ENCODE measurements at regions not wholly inside any gene's neighbourhood (a gene's known extent, or its start where the extent isn't known, plus 50 kb on each side); places are given as distances from the start of the nearest gene placed in this dataset.
A peak's percentile ranks its signal among the peaks of the same experiment; 100 is the strongest.

DNA sequence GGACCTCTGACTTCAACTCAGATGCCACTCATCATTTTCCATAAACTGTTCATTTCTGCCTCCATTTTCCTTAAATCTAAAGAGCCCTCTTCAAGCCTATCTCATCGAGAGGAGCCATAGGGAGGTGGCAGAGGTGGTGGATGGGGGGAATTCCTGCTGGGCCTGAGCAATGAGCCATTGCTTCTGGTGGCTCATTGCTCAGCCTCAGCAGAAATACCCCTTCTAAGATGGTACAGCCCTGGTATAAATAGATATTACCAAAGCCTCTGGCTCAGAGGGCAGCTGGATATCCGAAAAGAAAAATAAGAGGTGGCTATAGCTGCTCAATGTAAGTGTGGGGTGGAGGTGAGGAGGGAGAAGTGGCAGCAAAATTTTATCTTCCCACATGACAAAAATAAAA, 313.5 kb downstream of the CAAP1 start:
- H3K23me2 ChIP-seq (ENCODE audit: low read depth, low read length) = no peaks in the 10 kb centered on the region
- no peaks in the 10 kb centered on the region for H3K9me3 ChIP-seq (ENCODE audit: insufficient read depth in 2 of 2, low read depth in 1 of 2, low read length in 1 of 2)
- H3K27ac ChIP-seq (ENCODE audit: low read depth, low read length) = no peak overlapping the region
- no peak overlapping the region for H2BK20ac ChIP-seq (ENCODE audit: low read length)
- no peak for FAIRE-seq
- H3K56ac ChIP-seq (replicated peaks; ENCODE audit: insufficient read length, low read depth, low read length) = no peak overlapping the region
- H4K5ac ChIP-seq (ENCODE audit: insufficient read length, low read depth, low read length) = no peak overlapping the region
- no peaks in the 10 kb centered on the region for H3K79me2 ChIP-seq (ENCODE audit: control insufficient read depth in 1 of 2, insufficient read depth in 2 of 2, low read length in 2 of 2)
- no peak overlapping the region for H3K14ac ChIP-seq (ENCODE audit: insufficient read length)
- no peak for DNase-seq (ENCODE audit: low read depth in 1 of 2, low spot score in 2 of 2)
- no peak overlapping the region for H3K4me3 ChIP-seq (ENCODE audit: extremely low read depth in 1 of 4, insufficient read depth in 2 of 4, low read depth in 3 of 4, low read length in 4 of 4)
- no peak overlapping the region for H2AK5ac ChIP-seq (ENCODE audit: low read depth, low read length)
- no peak overlapping the region for H2BK120ac ChIP-seq (replicated peaks; ENCODE audit: low read depth, low read length)
- no peak overlapping the region for H2AFZ ChIP-seq (ENCODE audit: low read length)
- no peaks in the 10 kb centered on the region for H3K36me3 ChIP-seq (ENCODE audit: control insufficient read depth in 2 of 4, insufficient read depth in 4 of 4, low read length in 3 of 4)
- no peaks in the 10 kb centered on the region for H4K20me1 ChIP-seq (replicated peaks in 1 of 2; ENCODE audit: control insufficient read depth in 1 of 2, insufficient read depth in 2 of 2, low read length in 2 of 2)
- ChIA-PET POLR2A (ENCODE audit: partially characterized antibody) (no interaction called here), CTCF (ENCODE audit: partially characterized antibody) (interaction anchor here (0.8 to 1.4 kb wide), 2 partner anchors 8 to 13 kb away, joined by 3 read pairs; no protein-coding TSS in a partner anchor)
- no peaks in the 10 kb centered on the region for H3K4me1 ChIP-seq (replicated peaks in 1 of 4; ENCODE audit: control insufficient read depth in 3 of 4, insufficient read depth in 4 of 4, low read length in 3 of 4)
- no peak overlapping the region for H3K18ac ChIP-seq (ENCODE audit: extremely low read depth, low read length)
- H2BK12ac ChIP-seq (ENCODE audit: low read depth, low read length) = no peak overlapping the region
- H3K27me3 ChIP-seq (replicated peaks in 1 of 4; ENCODE audit: control insufficient read depth in 3 of 4, extremely low read depth in 1 of 4, insufficient read depth in 3 of 4, low read length in 3 of 4) = no peaks in the 10 kb centered on the region
- WGBS, 2 experiments (ENCODE audit: extremely low coverage in 1 of 2, insufficient coverage in 1 of 2, insufficient read length in 1 of 2, insufficient replicate concordance in 2 of 2, low coverage in 1 of 2, low lambda C conversion rate in 2 of 2, missing lambda C conversion rate in 1 of 2) = 76% methylated on average over 2 of the region's 2 CpGs; no CpG with 5 or more reads in 1 of the 2 experiments
- H4K91ac ChIP-seq (replicated peaks; ENCODE audit: insufficient read length, low read length) = no peak overlapping the region
- no peak overlapping the region for H3K23ac ChIP-seq (ENCODE audit: insufficient read length)
- H2BK5ac ChIP-seq (ENCODE audit: low read depth, low read length) = no peak overlapping the region
- H3K79me1 ChIP-seq (ENCODE audit: low read depth, low read length) = no peaks in the 10 kb centered on the region
- H2BK15ac ChIP-seq (ENCODE audit: low read length) = no peak overlapping the region
- H3K4ac ChIP-seq (replicated peaks; ENCODE audit: insufficient read length, low read depth, low read length) = no peak overlapping the region
- H3K4me2 ChIP-seq (ENCODE audit: insufficient read depth in 1 of 2, low read depth in 2 of 2, low read length in 2 of 2) = no peak overlapping the region
- TF ChIP-seq YY1 (IDR thresholded peaks at IDR 0.05; ENCODE audit: low read depth, low read length) (no peak), EP300 (IDR thresholded peaks at IDR 0.05; ENCODE audit: borderline replicate concordance in 1 of 2, low read depth in 2 of 2, low read length in 2 of 2) (peak in 1 of 2 experiments; percentile 81; a peak in 2 of 3 replicates)
- no peak overlapping the region for H3K9ac ChIP-seq (replicated peaks in 1 of 4; ENCODE audit: extremely low read depth in 1 of 4, low read depth in 3 of 4, low read length in 3 of 4)
- no peak overlapping the region for H4K8ac ChIP-seq (ENCODE audit: extremely low read depth, insufficient read depth, low read length)
